ENCODE measurements at regions not wholly inside any gene's neighbourhood (a gene's known extent, or its start where the extent isn't known, plus 50 kb on each side); places are given as distances from the start of the nearest gene placed in this dataset.

DNA sequence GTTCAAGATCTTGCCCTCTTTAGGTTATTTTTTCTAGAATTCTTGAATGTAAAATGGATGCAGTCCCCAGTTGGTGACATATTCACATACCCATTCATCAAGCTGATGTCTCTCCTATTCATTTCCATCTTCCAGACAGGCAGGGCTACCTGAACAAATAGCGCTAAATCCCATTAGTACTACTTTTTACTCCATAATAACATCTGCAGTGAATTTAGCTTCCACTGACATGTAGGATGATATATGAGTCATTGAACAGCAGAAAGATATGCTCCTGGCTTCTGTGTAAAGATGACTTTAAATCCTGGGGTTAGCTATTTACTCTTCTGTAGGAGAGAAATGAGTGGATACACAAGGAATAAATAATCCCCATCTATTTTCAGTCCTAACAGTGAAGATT is 194.7 kb downstream of the RND3 start:
- TF ChIP-seq, protein P1, sequence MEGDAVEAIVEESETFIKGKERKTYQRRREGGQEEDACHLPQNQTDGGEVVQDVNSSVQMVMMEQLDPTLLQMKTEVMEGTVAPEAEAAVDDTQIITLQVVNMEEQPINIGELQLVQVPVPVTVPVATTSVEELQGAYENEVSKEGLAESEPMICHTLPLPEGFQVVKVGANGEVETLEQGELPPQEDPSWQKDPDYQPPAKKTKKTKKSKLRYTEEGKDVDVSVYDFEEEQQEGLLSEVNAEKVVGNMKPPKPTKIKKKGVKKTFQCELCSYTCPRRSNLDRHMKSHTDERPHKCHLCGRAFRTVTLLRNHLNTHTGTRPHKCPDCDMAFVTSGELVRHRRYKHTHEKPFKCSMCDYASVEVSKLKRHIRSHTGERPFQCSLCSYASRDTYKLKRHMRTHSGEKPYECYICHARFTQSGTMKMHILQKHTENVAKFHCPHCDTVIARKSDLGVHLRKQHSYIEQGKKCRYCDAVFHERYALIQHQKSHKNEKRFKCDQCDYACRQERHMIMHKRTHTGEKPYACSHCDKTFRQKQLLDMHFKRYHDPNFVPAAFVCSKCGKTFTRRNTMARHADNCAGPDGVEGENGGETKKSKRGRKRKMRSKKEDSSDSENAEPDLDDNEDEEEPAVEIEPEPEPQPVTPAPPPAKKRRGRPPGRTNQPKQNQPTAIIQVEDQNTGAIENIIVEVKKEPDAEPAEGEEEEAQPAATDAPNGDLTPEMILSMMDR (IDR thresholded peaks at IDR 0.05), result no peak
- no peak for TF ChIP-seq POLR2A (IDR thresholded peaks at IDR 0.05)
